Activated B cell treated with CpG ODN at 0.5 μM for 24 hours (primary cell): ENCODE measurements at regions not wholly inside any gene's neighbourhood (a gene's known extent, or its start where the extent isn't known, plus 50 kb on each side); places are given as distances from the start of the nearest gene placed in this dataset.

ENCODE experiments used
- ATAC-seq: fragments of 200-7000 bp; cut with Tn5 transposase; one replicate; pipeline ENCODE4 v1.10.0; 2021; ENCODE audit warnings: low read depth, mild to moderate bottlenecking, moderate library complexity
- CTCF ChIA-PET: fragments of 350-600 bp; sonication (Branson Sonifier 250); formaldehyde crosslinking; loops from one replicate; lab custom pipeline; 2021; ENCODE audit warnings: antibody characterized with exemption; lab: Charles Lee
- POLR2A ChIA-PET: fragments of 350-600 bp; sonication (Branson Sonifier 250); formaldehyde crosslinking; loops from one replicate; lab custom pipeline; 2021; ENCODE audit warnings: antibody characterized with exemption; lab: Charles Lee
- DNase-seq: peaks from one replicate; pipeline ENCODE4 v3.0.0; 2022
- H3K27ac Mint-ChIP-seq: one replicate; pipeline ENCODE4 v1.8.0; 2020; ENCODE audit warnings: mixed read lengths
- H3K27me3 Mint-ChIP-seq: one replicate; pipeline ENCODE4 v1.8.0; 2021; ENCODE audit warnings: mixed read lengths
- H3K36me3 Mint-ChIP-seq: one replicate; pipeline ENCODE4 v1.8.0; 2021; ENCODE audit warnings: low read depth, mixed read lengths
- H3K4me1 Mint-ChIP-seq: one replicate; pipeline ENCODE4 v1.8.0; 2021; ENCODE audit warnings: mixed read lengths
- H3K4me3 Mint-ChIP-seq: one replicate; pipeline ENCODE4 v1.8.0; 2020; ENCODE audit warnings: mild to moderate bottlenecking, mixed read lengths
- H3K9me3 Mint-ChIP-seq: one replicate; pipeline ENCODE4 v1.8.0; 2020; ENCODE audit warnings: mixed read lengths
- CTCF ChIP-seq: fragments of 200-600 bp; IDR thresholded peaks from one replicate; pipeline ENCODE4 v1.8.0; 2022; ENCODE audit warnings: antibody characterized with exemption, mild to moderate bottlenecking
- intact Hi-C: fragments of 100-400 bp; cut with micrococcal nuclease; formaldehyde crosslinking; loops from one replicate; pipeline ENCODE4 v1.15.1; 2024

DNA sequence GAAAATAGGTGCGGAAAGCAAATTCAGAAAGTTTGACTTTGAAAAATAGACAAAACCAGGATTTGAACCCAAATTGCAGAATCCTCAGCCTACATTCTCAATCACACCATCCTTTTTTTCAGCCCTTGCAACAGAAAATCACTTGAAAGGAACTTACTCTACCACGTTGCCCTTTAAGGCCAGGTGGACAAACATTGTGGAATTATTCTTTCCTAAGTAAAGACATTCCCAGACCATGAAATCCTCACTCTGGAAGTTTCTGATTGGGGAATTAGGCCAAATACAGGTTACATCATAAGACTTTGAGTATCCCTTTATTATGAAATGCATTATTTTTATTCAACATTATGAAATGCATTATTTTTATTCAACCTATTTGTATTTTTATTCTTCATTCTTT lies 259.4 kb downstream of the RAD51AP2 start:
- Mint-ChIP-seq H3K4me3 (no peak overlapping the region), H3K4me1 (no peaks in the 10 kb centered on the region), H3K9me3 (no peaks in the 10 kb centered on the region), H3K27me3 (peaks cover 4% of the 10 kb centered on the region), H3K27ac (no peak overlapping the region), H3K36me3 (no peaks in the 10 kb centered on the region)
- intact Hi-C loops = no loop called here
- ATAC-seq = no peak
- no peak for DNase-seq
- ChIA-PET CTCF (no interaction called here), POLR2A (no interaction called here)
- no peak for TF ChIP-seq CTCF

GRCh38 chr2:17257189-17257909 lies 260.9 kb downstream of the RAD51AP2 start:
- H3K27ac Mint-ChIP-seq = no peak overlapping the region
- POLR2A ChIA-PET = no interaction called here
- H3K4me3 Mint-ChIP-seq = no peak overlapping the region
- no peaks in the 10 kb centered on the region for H3K36me3 Mint-ChIP-seq
- intact Hi-C loops = no loop called here
- no peak for DNase-seq
- no peaks in the 10 kb centered on the region for H3K9me3 Mint-ChIP-seq
- ATAC-seq = no peak
- no peak for TF ChIP-seq CTCF
- no peaks in the 10 kb centered on the region for H3K4me1 Mint-ChIP-seq
- CTCF ChIA-PET = no interaction called here
- H3K27me3 Mint-ChIP-seq = peaks cover 1% of the 10 kb centered on the region

GRCh38 chr2:17255071-17255470 lies 263.2 kb downstream of the RAD51AP2 start:
- CTCF ChIA-PET = no interaction called here

DNA sequence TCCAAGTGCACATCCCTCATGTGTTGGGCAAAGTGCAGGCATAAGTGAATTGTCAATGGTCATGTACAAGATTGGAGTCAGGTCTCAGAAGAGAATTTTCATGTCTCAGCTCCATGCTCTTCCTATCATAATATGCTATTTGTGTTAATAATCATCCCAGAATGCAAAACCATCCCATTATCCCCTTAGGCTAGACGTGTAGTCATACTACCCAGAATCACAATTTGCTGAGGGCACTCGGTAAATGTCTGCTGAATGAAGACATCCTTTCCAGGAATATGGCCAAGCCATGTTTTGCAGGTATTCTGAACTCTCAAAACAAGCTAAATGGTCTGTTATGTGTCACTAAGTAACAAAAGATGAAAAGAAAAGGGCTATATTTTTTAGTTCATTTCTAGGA lies 263.8 kb downstream of the RAD51AP2 start:
- Mint-ChIP-seq H3K27ac (no peak overlapping the region), H3K27me3 (no peaks in the 10 kb centered on the region), H3K36me3 (no peaks in the 10 kb centered on the region), H3K4me3 (no peak overlapping the region), H3K9me3 (no peaks in the 10 kb centered on the region), H3K4me1 (peaks cover 2% of the 10 kb centered on the region)
- ChIA-PET CTCF (no interaction called here), POLR2A (no interaction called here)
- intact Hi-C loops = no loop called here
- DNase-seq (no peak), ATAC-seq (no peak)
- no peak for TF ChIP-seq CTCF

More at GRCh38 chr2:17255071-17255470, 263.2 kb downstream of the RAD51AP2 start:
- Mint-ChIP-seq H3K27ac (no peak overlapping the region), H3K27me3 (no peaks in the 10 kb centered on the region), H3K36me3 (no peaks in the 10 kb centered on the region), H3K9me3 (no peaks in the 10 kb centered on the region), H3K4me1 (peaks cover 2% of the 10 kb centered on the region), H3K4me3 (no peak overlapping the region)
- TF ChIP-seq CTCF = no peak
- DNase-seq (no peak), ATAC-seq (no peak)
- POLR2A ChIA-PET = no interaction called here
- intact Hi-C loops = no loop called here

- CTCF ChIA-PET = no interaction called here
- POLR2A ChIA-PET = no interaction called here
- DNase-seq (no peak), ATAC-seq (no peak)
- no peaks in the 10 kb centered on the region for H3K36me3 Mint-ChIP-seq
- no peaks in the 10 kb centered on the region for H3K9me3 Mint-ChIP-seq
- H3K27ac Mint-ChIP-seq = no peak overlapping the region
- no peak overlapping the region for H3K4me3 Mint-ChIP-seq
- peaks cover 2% of the 10 kb centered on the region for H3K4me1 Mint-ChIP-seq
- no peaks in the 10 kb centered on the region for H3K27me3 Mint-ChIP-seq
- TF ChIP-seq CTCF = no peak
- intact Hi-C loops = no loop called here
These were observed 266.0 kb downstream of the RAD51AP2 start for GRCh38 chr2:17252258-17252657.
